Endodermal cell (in vitro differentiated cells): ENCODE measurements at regions not wholly inside any gene's neighbourhood (a gene's known extent, or its start where the extent isn't known, plus 50 kb on each side); places are given as distances from the start of the nearest gene placed in this dataset.

ENCODE experiments used
- DNase-seq: peaks from one replicate; pipeline ENCODE4 v3.0.0-alpha.2; 2017
- H3K27ac ChIP-seq: 2 replicates; pipeline ENCODE4 v1.5.1; 2013; ENCODE audit warnings: mild to moderate bottlenecking, low read depth, low read length, moderate library complexity
- H3K27me3 ChIP-seq: 2 replicates; pipeline ENCODE4 v1.6.1; 2013; ENCODE audit warnings: mild to moderate bottlenecking, low read length, moderate library complexity; ENCODE audit not compliant: insufficient read depth, control insufficient read depth, poor library complexity, severe bottlenecking
- H3K36me3 ChIP-seq: 2 replicates; pipeline ENCODE4 v1.7.0; 2013; ENCODE audit warnings: mild to moderate bottlenecking, low read length, moderate library complexity; ENCODE audit not compliant: control insufficient read depth, insufficient read depth
- H3K4me1 ChIP-seq: one replicate; pipeline ENCODE4 v1.7.0; 2013; ENCODE audit warnings: low read length; ENCODE audit not compliant: control insufficient read depth, insufficient read depth
- H3K4me3 ChIP-seq: 2 replicates; pipeline ENCODE4 v1.5.1; 2013; ENCODE audit warnings: mild to moderate bottlenecking, low read length, moderate library complexity
- H3K9ac ChIP-seq: 2 replicates; pipeline ENCODE4 v1.6.1; 2013; ENCODE audit warnings: mild to moderate bottlenecking, low read length, moderate library complexity; ENCODE audit not compliant: poor library complexity, severe bottlenecking; ENCODE audit errors: extremely low read depth
- H3K9me3 ChIP-seq: 2 replicates; pipeline ENCODE4 v1.6.1; 2013; ENCODE audit warnings: mild to moderate bottlenecking, low read length, moderate library complexity; ENCODE audit not compliant: control insufficient read depth
- H3K27ac Mint-ChIP-seq: 2 replicates; pipeline ENCODE4 v1.8.0; 2020; ENCODE audit warnings: mixed read lengths
- H3K27me3 Mint-ChIP-seq: 2 replicates; pipeline ENCODE4 v1.8.0; 2021; ENCODE audit warnings: mild to moderate bottlenecking, mixed read lengths; ENCODE audit not compliant: insufficient read depth
- H3K36me3 Mint-ChIP-seq: 2 replicates; pipeline ENCODE4 v1.8.0; 2020; ENCODE audit warnings: low read depth, mixed read lengths
- H3K4me1 Mint-ChIP-seq: 2 replicates; pipeline ENCODE4 v1.8.0; 2020; ENCODE audit warnings: mixed read lengths
- H3K4me3 Mint-ChIP-seq: 2 replicates; pipeline ENCODE4 v1.8.0; 2020; ENCODE audit warnings: mild to moderate bottlenecking, moderate library complexity, mixed read lengths
- H3K9me3 Mint-ChIP-seq: 2 replicates; pipeline ENCODE4 v1.8.0; 2020; ENCODE audit warnings: mild to moderate bottlenecking, mixed read lengths
- WGBS, 2 experiments: methylation state at CpG; one replicate each; pipeline versions ENCODE4 v1.1.5 to v1.1.7; 2013; ENCODE audit warnings: missing lambda C conversion rate in 2 of 2, mixed read lengths in 1 of 2; ENCODE audit not compliant: insufficient coverage in 1 of 2, insufficient read length in 1 of 2; 5-methylcytosine and 5-hydroxymethylcytosine counted together
- TF ChIP-seq, protein P1 (sequence below): fragments of 200-600 bp; sonication (generic); conservative IDR thresholded peaks from 2 replicates; pipeline ENCODE4 v1.5.0; 2021; ENCODE audit warnings: antibody characterized with exemption, mild to moderate bottlenecking

DNA sequence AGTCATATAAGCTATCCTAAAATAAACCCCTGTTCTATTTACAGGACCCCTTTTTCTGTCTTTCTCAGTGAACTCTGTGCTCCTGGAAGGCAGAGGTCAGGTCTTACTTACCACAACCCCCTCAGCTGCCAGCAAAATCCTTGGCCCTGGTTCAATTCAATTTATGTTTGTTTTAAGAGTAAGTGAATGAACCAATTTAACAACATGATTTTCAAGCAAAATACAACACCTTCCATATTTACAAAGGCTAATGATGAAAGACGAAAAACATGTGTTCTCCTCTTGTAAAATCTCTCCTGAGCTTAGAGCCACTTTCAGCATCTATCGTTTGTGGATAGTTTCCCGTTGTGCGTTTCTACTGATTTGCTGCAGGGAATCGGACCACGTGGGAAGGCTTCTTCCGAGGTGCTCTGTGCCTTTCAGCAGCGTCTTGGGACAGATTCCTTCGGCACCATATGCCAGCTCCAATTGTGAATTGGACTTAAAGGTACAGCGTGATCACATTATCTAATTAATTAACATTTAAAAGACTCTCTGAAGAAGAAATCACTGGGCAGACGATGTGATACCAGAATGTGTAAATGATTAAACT, 411.7 kb downstream of the IRS2 start:
- no peak for DNase-seq
- Mint-ChIP-seq H3K27me3 (peaks cover 10% of the 10 kb centered on the region), H3K27ac (no peak overlapping the region), H3K36me3 (no peaks in the 10 kb centered on the region), H3K4me3 (no peak overlapping the region), H3K4me1 (peaks cover 4% of the 10 kb centered on the region), H3K9me3 (no peaks in the 10 kb centered on the region)
- Histone ChIP-seq H3K9me3 (no peaks in the 10 kb centered on the region), H3K9ac (no peak overlapping the region), H3K27ac (no peak overlapping the region), H3K4me3 (no peak overlapping the region), H3K27me3 (no peaks in the 10 kb centered on the region), H3K4me1 (no peaks in the 10 kb centered on the region), H3K36me3 (no peaks in the 10 kb centered on the region)
- TF ChIP-seq, protein P1, sequence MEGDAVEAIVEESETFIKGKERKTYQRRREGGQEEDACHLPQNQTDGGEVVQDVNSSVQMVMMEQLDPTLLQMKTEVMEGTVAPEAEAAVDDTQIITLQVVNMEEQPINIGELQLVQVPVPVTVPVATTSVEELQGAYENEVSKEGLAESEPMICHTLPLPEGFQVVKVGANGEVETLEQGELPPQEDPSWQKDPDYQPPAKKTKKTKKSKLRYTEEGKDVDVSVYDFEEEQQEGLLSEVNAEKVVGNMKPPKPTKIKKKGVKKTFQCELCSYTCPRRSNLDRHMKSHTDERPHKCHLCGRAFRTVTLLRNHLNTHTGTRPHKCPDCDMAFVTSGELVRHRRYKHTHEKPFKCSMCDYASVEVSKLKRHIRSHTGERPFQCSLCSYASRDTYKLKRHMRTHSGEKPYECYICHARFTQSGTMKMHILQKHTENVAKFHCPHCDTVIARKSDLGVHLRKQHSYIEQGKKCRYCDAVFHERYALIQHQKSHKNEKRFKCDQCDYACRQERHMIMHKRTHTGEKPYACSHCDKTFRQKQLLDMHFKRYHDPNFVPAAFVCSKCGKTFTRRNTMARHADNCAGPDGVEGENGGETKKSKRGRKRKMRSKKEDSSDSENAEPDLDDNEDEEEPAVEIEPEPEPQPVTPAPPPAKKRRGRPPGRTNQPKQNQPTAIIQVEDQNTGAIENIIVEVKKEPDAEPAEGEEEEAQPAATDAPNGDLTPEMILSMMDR: no peak
- WGBS, 2 experiments: 82 to 86% methylated on average over 7 to 11 of the region's 11 CpGs

- peaks cover 3% of the 10 kb centered on the region for H3K4me1 Mint-ChIP-seq
- no peaks in the 10 kb centered on the region for H3K9me3 ChIP-seq
- H3K27ac Mint-ChIP-seq: no peak overlapping the region
- H3K27me3 Mint-ChIP-seq: peaks cover 6% of the 10 kb centered on the region
- H3K4me1 ChIP-seq: no peaks in the 10 kb centered on the region
- 93 to 96% methylated on average over 3 to 6 of the region's 6 CpGs for WGBS, 2 experiments
- H3K27me3 ChIP-seq: no peaks in the 10 kb centered on the region
- TF ChIP-seq, protein P1: no peak
- H3K27ac ChIP-seq: no peak overlapping the region
- no peaks in the 10 kb centered on the region for H3K36me3 Mint-ChIP-seq
- no peak overlapping the region for H3K4me3 Mint-ChIP-seq
- no peak overlapping the region for H3K4me3 ChIP-seq
- H3K36me3 ChIP-seq: no peaks in the 10 kb centered on the region
- H3K9ac ChIP-seq: no peak overlapping the region
- no peak for DNase-seq
- no peaks in the 10 kb centered on the region for H3K9me3 Mint-ChIP-seq
These were observed 413.7 kb downstream of the IRS2 start for GRCh38 chr13:109372666-109373065.

- TF ChIP-seq, protein P1: no peak
- no peaks in the 10 kb centered on the region for H3K36me3 Mint-ChIP-seq
- H3K27me3 Mint-ChIP-seq: peaks cover 6% of the 10 kb centered on the region
These were observed 415.3 kb downstream of the IRS2 start for GRCh38 chr13:109371066-109371465.

More at GRCh38 chr13:109371066-109371465, 415.3 kb downstream of the IRS2 start:
- 78 to 83% methylated on average over 5 to 8 of the region's 8 CpGs for WGBS, 2 experiments
- no peak overlapping the region for H3K4me3 ChIP-seq
- no peaks in the 10 kb centered on the region for H3K9me3 ChIP-seq
- Mint-ChIP-seq H3K4me3 (no peak overlapping the region), H3K27ac (no peak overlapping the region), H3K9me3 (peaks cover under 1% of the 10 kb centered on the region), H3K4me1 (no peaks in the 10 kb centered on the region)
- H3K27ac ChIP-seq: peak overlapping the region; percentile 60
- no peaks in the 10 kb centered on the region for H3K4me1 ChIP-seq
- no peaks in the 10 kb centered on the region for H3K27me3 ChIP-seq
- H3K36me3 ChIP-seq: no peaks in the 10 kb centered on the region
- DNase-seq: no peak
- no peak overlapping the region for H3K9ac ChIP-seq
